GM21723 (cell line): ENCODE measurements at regions not wholly inside any gene's neighbourhood (a gene's known extent, or its start where the extent isn't known, plus 50 kb on each side); places are given as distances from the start of the nearest gene placed in this dataset.
"Not testable (repeated sequence)": the region's sequence is repeated elsewhere in the genome, so short reads cannot be mapped to it uniquely, and the experiment has no call there.

Experiments used
- ATAC-seq: cut with Tn5 transposase; IDR thresholded peaks from one replicate; pipeline ENCODE4 v1.9.1; 2021; ENCODE audit warnings: mild to moderate bottlenecking, moderate library complexity; ENCODE audit not compliant: unreplicated experiment

GRCh38 chr10:11691319-11691755, 50.8 kb upstream of the ECHDC3 start:
- ATAC-seq: no peak

DNA sequence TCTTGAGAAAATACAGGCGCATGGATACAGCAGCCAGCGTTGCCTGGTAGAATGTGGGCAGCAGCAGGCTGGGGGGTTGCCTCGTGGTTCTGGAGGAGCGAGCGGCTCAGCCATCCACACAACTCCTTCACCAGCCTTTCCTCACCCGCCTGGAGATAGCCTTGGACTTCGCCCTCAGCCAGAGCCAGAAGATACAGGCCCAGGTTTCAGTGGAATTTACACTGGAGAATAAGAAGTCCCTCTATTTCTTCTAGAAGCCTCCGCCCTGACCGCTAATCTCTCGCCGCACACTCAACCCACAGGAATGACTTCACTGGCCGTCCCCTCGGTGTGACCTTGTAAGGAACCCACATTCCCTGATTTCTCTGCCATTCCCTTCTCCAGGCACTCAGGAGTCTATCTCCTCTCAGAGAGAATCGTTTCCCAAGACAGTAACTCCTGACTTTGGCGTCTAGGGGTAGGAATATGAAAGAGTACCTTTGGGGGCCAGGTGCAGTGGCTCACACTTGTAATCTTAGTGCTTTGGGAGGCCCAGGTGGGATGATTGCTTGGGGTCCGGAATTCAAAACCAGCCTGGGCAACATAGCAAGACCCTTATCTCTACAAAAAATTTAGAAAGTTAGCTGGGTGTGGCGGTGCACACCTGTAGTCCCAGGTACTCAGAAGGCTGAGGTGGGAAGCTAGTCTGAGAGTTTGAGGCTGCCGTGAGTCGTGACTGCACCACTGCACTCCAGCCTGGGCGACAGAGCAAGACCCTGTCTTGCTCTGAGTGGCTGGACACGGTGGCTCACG, 52.0 kb upstream of the ECHDC3 start:
- no peak for ATAC-seq

DNA sequence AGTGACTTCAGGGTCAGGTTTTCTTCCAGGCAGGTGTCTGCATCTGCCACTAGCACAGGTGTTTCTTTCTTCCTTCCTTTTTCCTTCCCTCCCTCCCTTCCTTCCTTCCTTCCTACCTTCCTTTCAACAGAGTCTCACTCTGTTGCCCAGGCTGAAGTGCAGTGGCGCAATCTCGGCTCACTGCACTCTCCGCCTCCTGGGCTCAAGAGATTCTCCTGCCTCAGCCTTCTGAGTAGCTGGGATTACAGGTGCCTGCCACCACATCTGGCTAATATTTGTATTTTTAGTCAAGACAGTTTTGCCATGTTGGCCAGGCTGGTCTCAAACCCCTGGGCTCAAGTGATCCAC, 53.8 kb upstream of the ECHDC3 start:
- ATAC-seq: not testable (repeated sequence)

- ATAC-seq: no peak
These were observed 54.3 kb upstream of the ECHDC3 start for GRCh38 chr10:11687779-11688447.

- no peak for ATAC-seq
These were observed 54.8 kb upstream of the ECHDC3 start for GRCh38 chr10:11687357-11687771.

GRCh38 chr10:11685787-11686218, 56.4 kb upstream of the ECHDC3 start:
- no peak for ATAC-seq

DNA sequence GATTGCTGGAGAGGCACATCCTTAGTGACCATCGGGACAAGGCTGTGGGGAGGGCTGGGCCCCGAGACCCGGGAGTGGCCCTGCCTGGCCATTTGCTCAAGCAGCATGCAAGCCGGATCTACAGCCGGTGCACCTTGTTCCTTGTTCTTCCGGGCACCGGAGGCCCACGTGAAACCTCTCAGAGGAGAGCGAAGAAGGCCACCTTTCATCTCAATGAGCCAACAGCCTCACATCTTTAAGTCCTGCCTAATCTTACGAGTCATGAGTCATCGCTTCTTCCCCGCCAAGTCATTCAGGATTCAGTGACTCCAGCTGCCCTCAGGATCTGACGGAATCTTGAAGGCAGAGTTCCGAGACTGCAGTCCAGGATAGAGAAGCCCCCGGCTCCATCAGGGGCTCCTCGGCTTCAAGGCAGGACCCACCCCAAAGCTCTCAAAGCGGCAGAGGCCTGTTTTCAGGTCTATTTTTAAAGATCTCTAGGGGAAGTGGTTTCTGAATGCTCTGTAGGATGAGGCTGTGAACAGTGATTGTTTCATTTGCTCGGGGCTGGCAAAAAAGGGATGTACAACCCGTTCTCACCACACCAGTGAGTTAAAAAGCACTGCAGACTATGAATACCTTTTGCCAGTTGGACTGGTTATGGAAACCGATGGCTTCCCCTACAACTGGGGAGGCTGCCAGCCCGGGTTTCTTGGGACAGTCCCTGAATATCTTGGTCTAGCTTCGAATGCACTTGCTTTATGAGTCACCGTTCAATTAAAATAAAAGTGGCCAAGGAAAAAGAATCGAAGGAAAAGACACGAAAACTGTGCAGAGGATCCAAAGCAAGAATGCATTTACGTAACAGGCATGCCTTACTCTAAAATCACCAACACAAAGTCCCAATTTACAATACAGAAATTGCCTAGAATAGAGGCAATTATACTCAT, 57.2 kb upstream of the ECHDC3 start:
- peak; percentile 66 for ATAC-seq

DNA sequence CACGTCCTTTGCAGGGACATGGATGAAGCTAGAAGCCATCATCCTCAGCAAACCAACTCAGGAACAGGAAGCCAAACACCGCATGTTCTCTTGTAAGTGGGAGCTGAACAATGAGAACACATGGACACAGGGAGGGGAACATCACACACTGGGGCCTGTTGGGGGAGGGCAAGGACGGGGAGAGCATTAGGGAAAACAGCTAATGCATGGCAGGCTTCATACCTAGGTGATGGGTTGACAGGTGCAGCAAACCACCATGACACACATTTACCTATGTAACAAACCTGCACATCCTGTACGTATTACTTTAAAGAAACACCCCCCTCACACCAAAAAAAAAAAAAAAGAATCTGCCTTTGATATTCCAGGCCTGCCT, 57.9 kb upstream of the ECHDC3 start:
- ATAC-seq: peak; percentile 9

- ATAC-seq: no peak
These were observed 58.5 kb upstream of the ECHDC3 start for GRCh38 chr10:11683529-11684320.

GRCh38 chr10:11682851-11683250, 59.3 kb upstream of the ECHDC3 start:
- no peak for ATAC-seq

DNA sequence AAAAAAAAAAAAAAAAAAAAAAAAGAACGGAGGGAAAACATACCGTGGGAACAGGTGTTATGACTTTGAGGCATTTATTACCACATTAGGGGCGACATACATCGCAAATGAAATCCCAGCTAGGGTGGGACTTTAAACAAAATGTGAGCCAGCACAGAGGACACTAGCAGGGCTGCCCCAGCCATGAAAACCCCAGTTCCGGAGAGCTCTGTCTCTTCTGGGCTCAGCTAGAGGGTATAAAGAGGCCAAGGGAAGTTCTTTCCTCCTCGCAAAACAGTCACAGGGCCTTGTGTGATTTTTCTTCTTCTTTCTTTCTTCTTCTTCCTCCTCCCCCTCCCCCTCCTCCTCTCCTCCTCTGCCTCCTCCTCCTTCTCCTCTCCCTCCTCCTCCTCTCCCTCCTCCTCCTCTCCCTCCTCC, 59.9 kb upstream of the ECHDC3 start:
- ATAC-seq: no peak

DNA sequence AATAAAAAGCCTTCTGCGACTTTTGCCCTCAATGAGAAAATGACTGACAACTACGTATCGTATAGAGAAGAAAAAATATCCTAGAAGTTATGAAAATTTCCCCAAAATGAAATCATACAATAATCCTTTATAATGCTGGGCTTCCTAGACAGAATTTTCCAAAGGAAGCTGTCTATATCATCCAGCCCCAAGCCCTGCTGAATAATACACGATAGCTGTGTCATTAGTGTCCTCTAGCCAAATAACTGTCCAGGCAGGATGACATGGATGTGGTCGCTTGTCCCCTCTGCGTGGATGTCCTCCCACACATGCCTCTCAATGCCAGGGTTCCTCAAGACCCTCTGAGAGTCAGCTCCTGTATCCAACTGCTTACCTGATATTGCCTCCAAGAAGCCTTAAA, 61.7 kb upstream of the ECHDC3 start:
- ATAC-seq: no peak

DNA sequence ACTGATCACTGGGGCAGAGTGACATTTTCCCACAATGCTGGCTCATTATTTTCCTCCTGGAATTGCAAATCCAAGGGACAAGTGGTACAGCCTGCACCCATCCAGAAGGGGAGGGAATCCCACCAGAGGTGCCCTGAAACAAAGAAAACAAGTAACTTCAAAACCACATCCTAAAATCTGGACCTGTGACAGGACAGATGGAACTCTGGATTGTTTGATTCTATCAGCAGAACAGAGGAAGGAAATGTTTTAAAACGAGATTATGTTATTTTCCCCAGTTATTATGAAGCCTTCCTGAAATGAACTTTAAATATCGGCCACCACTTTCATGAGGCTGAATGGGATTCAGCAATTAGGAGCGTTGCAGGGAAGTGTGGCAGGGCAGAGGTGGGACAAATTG, 62.2 kb upstream of the ECHDC3 start:
- ATAC-seq: no peak

DNA sequence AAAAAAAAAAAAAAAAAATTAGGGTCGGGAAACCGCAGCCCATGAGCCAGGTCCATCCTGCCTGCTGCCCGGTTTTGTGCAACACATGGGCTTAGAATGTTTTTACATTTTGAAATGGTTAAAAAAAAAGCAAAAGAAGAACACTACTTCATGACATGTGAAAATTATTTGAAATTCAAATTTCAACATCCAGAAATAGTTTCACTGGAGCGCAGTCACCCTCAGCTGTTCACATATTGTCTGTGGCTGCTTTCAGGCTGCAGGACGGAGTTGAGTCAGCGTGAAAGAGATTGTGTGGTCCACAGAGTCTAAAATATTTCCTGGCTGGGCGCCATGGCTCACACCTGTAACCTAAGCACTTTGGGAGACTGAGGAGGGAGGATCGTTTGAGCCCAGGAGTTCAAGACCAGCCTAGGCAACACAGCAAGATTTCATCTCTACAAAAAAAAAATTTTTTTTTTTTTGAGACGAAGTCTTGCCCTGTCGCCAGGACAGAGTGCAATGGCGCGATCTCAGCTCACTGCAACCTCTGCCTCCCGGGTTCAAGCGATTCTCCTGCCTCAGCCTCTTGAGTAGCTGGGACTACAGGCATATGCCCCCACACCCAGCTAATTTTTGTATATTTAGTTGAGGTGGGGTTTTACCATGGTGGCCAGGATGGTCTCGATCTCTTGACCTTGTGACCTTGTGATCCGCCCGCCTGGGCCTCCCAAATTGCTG, 63.9 kb upstream of the ECHDC3 start:
- ATAC-seq: peak; percentile 92

GRCh38 chr10:11677480-11677879, 64.7 kb upstream of the ECHDC3 start:
- ATAC-seq: peak; percentile 28

DNA sequence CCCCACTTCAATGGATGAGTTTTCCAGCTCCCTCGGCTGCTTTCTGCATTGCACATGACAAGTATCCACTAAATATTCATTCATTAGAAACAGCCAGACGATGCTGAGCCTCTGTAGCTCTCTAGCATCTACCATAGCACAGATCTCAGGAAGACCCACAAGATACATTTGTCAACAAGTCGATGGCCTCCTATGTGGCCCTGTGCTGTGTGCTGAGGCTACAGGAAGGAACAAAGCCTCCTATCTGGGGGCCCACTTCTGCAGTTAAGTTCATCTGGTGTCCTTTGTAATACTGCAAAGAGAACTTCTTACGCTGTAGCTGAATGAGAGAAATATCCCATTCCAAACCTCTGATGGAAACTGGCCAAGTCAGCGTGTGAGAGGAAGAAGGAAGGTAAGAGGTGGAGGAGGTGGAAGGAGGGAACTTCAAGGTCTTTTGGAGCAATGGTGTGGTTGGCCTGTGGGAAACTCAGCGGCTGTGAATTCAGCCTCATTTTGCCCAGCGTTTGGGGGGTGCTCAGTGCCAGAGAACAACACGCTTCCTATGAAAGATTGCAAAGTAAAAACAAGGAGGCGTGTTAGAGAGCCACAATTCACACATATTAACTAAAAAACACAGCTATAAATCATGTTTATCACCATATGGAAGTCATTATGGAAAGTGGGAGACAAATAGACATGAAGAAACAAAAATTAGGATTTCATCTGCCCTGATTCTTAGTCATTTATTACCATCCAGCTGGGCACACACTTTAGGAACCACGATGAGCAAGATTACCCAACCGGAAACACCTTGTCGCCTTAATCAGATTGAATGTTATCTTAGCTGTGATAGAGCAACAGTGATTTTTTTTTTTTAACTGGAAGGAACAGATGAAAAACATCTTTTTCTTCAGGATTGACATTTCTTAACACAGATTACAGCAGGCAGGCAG, 62.2 kb upstream of the USP6NL start:
- ATAC-seq: no peak

DNA sequence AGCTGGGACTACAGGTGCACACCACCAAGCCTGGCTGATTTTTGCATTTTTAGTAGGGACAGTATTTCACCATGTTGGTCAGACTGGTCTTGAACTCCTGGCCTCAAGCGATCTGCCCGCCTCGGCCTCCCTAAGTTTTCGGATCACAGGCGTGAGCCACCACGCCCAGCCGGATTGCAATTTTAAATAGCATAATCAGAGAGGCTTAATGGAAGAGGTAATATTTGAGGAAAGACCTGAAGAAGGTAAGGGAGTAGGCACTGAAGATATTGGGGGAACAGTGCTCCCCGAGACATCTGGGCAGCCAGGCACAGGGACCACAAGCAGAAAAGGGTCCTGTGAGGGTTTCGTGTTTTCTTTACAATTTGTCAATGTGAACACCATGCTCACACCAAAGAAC, 61.4 kb upstream of the USP6NL start:
- ATAC-seq: no peak

DNA sequence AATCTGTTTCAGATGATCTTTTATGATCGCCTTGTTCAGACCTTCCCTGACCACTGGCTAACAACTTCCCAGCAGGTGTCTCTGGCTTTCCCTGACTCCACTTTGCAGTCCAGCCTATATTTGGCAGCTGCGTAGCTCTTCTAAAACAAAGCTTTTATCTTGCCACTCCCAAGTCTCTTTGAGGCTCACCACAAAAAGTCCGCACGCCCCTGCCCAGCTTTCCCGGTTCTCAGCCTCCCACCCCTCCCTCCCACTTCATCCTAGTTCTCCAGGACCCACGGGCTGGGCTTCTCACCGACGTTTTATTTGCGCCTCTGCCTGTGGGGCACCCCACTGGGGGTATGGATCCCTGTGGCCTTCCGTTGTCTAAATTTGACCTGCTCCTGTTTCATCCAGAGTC, 58.9 kb upstream of the USP6NL start:
- no peak for ATAC-seq
